ENCODE measurements at regions not wholly inside any gene's neighbourhood (a gene's known extent, or its start where the extent isn't known, plus 50 kb on each side); places are given as distances from the start of the nearest gene placed in this dataset.

GRCh38 chr7:115658223-115658622 lies 372.3 kb downstream of the TFEC start:
- Mint-ChIP-seq H3K4me1 (no peaks in the 10 kb centered on the region), H3K4me3 (no peak overlapping the region), H3K27me3 (no peaks in the 10 kb centered on the region), H3K36me3 (no peaks in the 10 kb centered on the region), H3K27ac (no peak overlapping the region), H3K9me3 (no peaks in the 10 kb centered on the region)
- ATAC-seq = no peak

GRCh38 chr7:115654384-115655214 lies 376.0 kb downstream of the TFEC start:
- no peaks in the 10 kb centered on the region for H3K36me3 Mint-ChIP-seq
- ATAC-seq = no peak
- no peak overlapping the region for H3K4me3 Mint-ChIP-seq
- H3K4me1 Mint-ChIP-seq = no peaks in the 10 kb centered on the region
- H3K27ac Mint-ChIP-seq = no peak overlapping the region
- no peaks in the 10 kb centered on the region for H3K9me3 Mint-ChIP-seq
- H3K27me3 Mint-ChIP-seq = no peaks in the 10 kb centered on the region

GRCh38 chr7:115649429-115649828 lies 381.1 kb downstream of the TFEC start:
- no peaks in the 10 kb centered on the region for H3K27me3 Mint-ChIP-seq
- ATAC-seq = no peak
- no peaks in the 10 kb centered on the region for H3K36me3 Mint-ChIP-seq
- no peaks in the 10 kb centered on the region for H3K4me1 Mint-ChIP-seq
- H3K4me3 Mint-ChIP-seq = no peak overlapping the region
- no peak overlapping the region for H3K27ac Mint-ChIP-seq
- peaks cover 3% of the 10 kb centered on the region for H3K9me3 Mint-ChIP-seq

GRCh38 chr7:115647712-115648111 lies 382.9 kb downstream of the TFEC start:
- H3K27me3 Mint-ChIP-seq = no peaks in the 10 kb centered on the region
- no peak for ATAC-seq
- H3K27ac Mint-ChIP-seq = no peak overlapping the region
- H3K36me3 Mint-ChIP-seq = no peaks in the 10 kb centered on the region
- no peaks in the 10 kb centered on the region for H3K4me1 Mint-ChIP-seq
- H3K4me3 Mint-ChIP-seq = no peak overlapping the region
- H3K9me3 Mint-ChIP-seq = peaks cover 5% of the 10 kb centered on the region

GRCh38 chr7:115642194-115642593 lies 388.4 kb downstream of the TFEC start:
- ATAC-seq = no peak
- Mint-ChIP-seq H3K9me3 (peaks cover 11% of the 10 kb centered on the region), H3K4me3 (no peak overlapping the region), H3K4me1 (no peaks in the 10 kb centered on the region), H3K27me3 (no peaks in the 10 kb centered on the region), H3K36me3 (no peaks in the 10 kb centered on the region), H3K27ac (no peak overlapping the region)

- Mint-ChIP-seq H3K27me3 (no peaks in the 10 kb centered on the region), H3K4me1 (no peaks in the 10 kb centered on the region), H3K36me3 (no peaks in the 10 kb centered on the region), H3K27ac (no peak overlapping the region), H3K4me3 (no peak overlapping the region), H3K9me3 (peaks cover 8% of the 10 kb centered on the region)
- ATAC-seq = no peak
Observed at GRCh38 chr7:115638853-115639252, 391.7 kb downstream of the TFEC start.

GRCh38 chr7:115637128-115637527 lies 393.4 kb downstream of the TFEC start:
- Mint-ChIP-seq H3K36me3 (no peaks in the 10 kb centered on the region), H3K4me1 (no peaks in the 10 kb centered on the region), H3K4me3 (no peak overlapping the region)

GRCh38 chr7:115635876-115636275 lies 394.7 kb downstream of the TFEC start:
- H3K27ac Mint-ChIP-seq = no peak overlapping the region
- no peak overlapping the region for H3K4me3 Mint-ChIP-seq
- no peaks in the 10 kb centered on the region for H3K36me3 Mint-ChIP-seq
- H3K27me3 Mint-ChIP-seq = no peaks in the 10 kb centered on the region
- no peak for ATAC-seq
- no peaks in the 10 kb centered on the region for H3K9me3 Mint-ChIP-seq
- H3K4me1 Mint-ChIP-seq = no peaks in the 10 kb centered on the region

More at GRCh38 chr7:115637128-115637527, 393.4 kb downstream of the TFEC start:
- Mint-ChIP-seq H3K27ac (no peak overlapping the region), H3K9me3 (peaks cover 3% of the 10 kb centered on the region), H3K27me3 (no peaks in the 10 kb centered on the region)
- ATAC-seq = no peak

GRCh38 chr7:115635376-115635775 lies 395.2 kb downstream of the TFEC start:
- Mint-ChIP-seq H3K9me3 (no peaks in the 10 kb centered on the region), H3K36me3 (no peaks in the 10 kb centered on the region), H3K27me3 (no peaks in the 10 kb centered on the region), H3K4me1 (no peaks in the 10 kb centered on the region), H3K4me3 (no peak overlapping the region), H3K27ac (no peak overlapping the region)
- ATAC-seq = no peak

- Mint-ChIP-seq H3K27ac (no peak overlapping the region), H3K27me3 (no peaks in the 10 kb centered on the region), H3K9me3 (no peaks in the 10 kb centered on the region), H3K4me3 (no peak overlapping the region), H3K36me3 (no peaks in the 10 kb centered on the region), H3K4me1 (no peaks in the 10 kb centered on the region)
- ATAC-seq = no peak
Observed at GRCh38 chr7:115634633-115635032, 395.9 kb downstream of the TFEC start.

- ATAC-seq = no peak
- Mint-ChIP-seq H3K27me3 (no peaks in the 10 kb centered on the region), H3K27ac (no peak overlapping the region), H3K4me1 (no peaks in the 10 kb centered on the region), H3K36me3 (no peaks in the 10 kb centered on the region), H3K4me3 (no peak overlapping the region), H3K9me3 (no peaks in the 10 kb centered on the region)
Observed at GRCh38 chr7:115632636-115633035, 397.9 kb downstream of the TFEC start.

GRCh38 chr7:115631782-115632181 lies 398.8 kb downstream of the TFEC start:
- H3K27me3 Mint-ChIP-seq = no peaks in the 10 kb centered on the region
- no peak overlapping the region for H3K4me3 Mint-ChIP-seq
- no peaks in the 10 kb centered on the region for H3K36me3 Mint-ChIP-seq
- no peak for ATAC-seq
- H3K27ac Mint-ChIP-seq = no peak overlapping the region
- no peaks in the 10 kb centered on the region for H3K9me3 Mint-ChIP-seq
- no peaks in the 10 kb centered on the region for H3K4me1 Mint-ChIP-seq

- Mint-ChIP-seq H3K9me3 (no peaks in the 10 kb centered on the region), H3K4me1 (no peaks in the 10 kb centered on the region), H3K4me3 (no peak overlapping the region), H3K27ac (no peak overlapping the region), H3K27me3 (no peaks in the 10 kb centered on the region), H3K36me3 (no peaks in the 10 kb centered on the region)
- no peak for ATAC-seq
Observed at GRCh38 chr7:115630049-115630448, 400.5 kb downstream of the TFEC start.

- no peaks in the 10 kb centered on the region for H3K9me3 Mint-ChIP-seq
- H3K27me3 Mint-ChIP-seq = no peaks in the 10 kb centered on the region
- no peaks in the 10 kb centered on the region for H3K36me3 Mint-ChIP-seq
- ATAC-seq = no peak
- H3K4me1 Mint-ChIP-seq = no peaks in the 10 kb centered on the region
- H3K4me3 Mint-ChIP-seq = no peak overlapping the region
- no peak overlapping the region for H3K27ac Mint-ChIP-seq
Observed at GRCh38 chr7:115618676-115619075, 411.9 kb downstream of the TFEC start.

GRCh38 chr7:115613836-115614235 lies 416.7 kb downstream of the TFEC start:
- H3K4me3 Mint-ChIP-seq = no peak overlapping the region
- H3K27ac Mint-ChIP-seq = no peak overlapping the region
- no peaks in the 10 kb centered on the region for H3K4me1 Mint-ChIP-seq
- H3K9me3 Mint-ChIP-seq = no peaks in the 10 kb centered on the region
- no peaks in the 10 kb centered on the region for H3K36me3 Mint-ChIP-seq
- H3K27me3 Mint-ChIP-seq = no peaks in the 10 kb centered on the region
- no peak for ATAC-seq

- Mint-ChIP-seq H3K36me3 (no peaks in the 10 kb centered on the region), H3K27ac (no peak overlapping the region), H3K9me3 (no peaks in the 10 kb centered on the region), H3K4me3 (no peak overlapping the region), H3K27me3 (no peaks in the 10 kb centered on the region), H3K4me1 (no peaks in the 10 kb centered on the region)
- no peak for ATAC-seq
Observed at GRCh38 chr7:115603416-115603815, 427.1 kb downstream of the TFEC start.
